Neutrophil (primary cell): ENCODE measurements at regions not wholly inside any gene's neighbourhood (a gene's known extent, or its start where the extent isn't known, plus 50 kb on each side); places are given as distances from the start of the nearest gene placed in this dataset.

Source experiments
- H3K27ac ChIP-seq: fragments of 200-600 bp; sonication (generic); 2 replicates; pipeline ENCODE4 v1.5.1; 2016; ENCODE audit warnings: mild to moderate bottlenecking, moderate library complexity
- H3K27me3 ChIP-seq: fragments of 200-600 bp; sonication (generic); 2 replicates; pipeline ENCODE4 v1.6.0; 2016; ENCODE audit warnings: mild to moderate bottlenecking
- H3K36me3 ChIP-seq: fragments of 200-600 bp; sonication (generic); 2 replicates; pipeline ENCODE4 v1.5.1; 2017
- H3K4me1 ChIP-seq, 2 experiments: fragments of 200-600 bp in 1 of 2; sonication (generic) in 1 of 2; 1 replicate in 1 of 2; 2 replicates in 1 of 2; pipeline versions ENCODE4 v1.5.1 to v1.6.1; 2013 to 2016; ENCODE audit warnings: low read depth in 1 of 2, low read length in 1 of 2, mild to moderate bottlenecking in 1 of 2, moderate library complexity in 1 of 2; ENCODE audit not compliant: control insufficient read depth in 1 of 2, insufficient read depth in 1 of 2
- H3K4me3 ChIP-seq, 2 experiments: fragments of 200-600 bp in 1 of 2; sonication (generic) in 1 of 2; 1 replicate in 1 of 2; 2 replicates in 1 of 2; pipeline ENCODE4 v1.5.1; 2013 to 2016; ENCODE audit warnings: low read depth in 1 of 2, low read length in 1 of 2, mild to moderate bottlenecking in 1 of 2, moderate library complexity in 1 of 2
- H3K9me3 ChIP-seq: fragments of 200-600 bp; sonication (generic); 2 replicates; pipeline ENCODE4 v1.5.1; 2016
- CTCF ChIP-seq: fragments of 200-600 bp; sonication (generic); IDR thresholded peaks from 2 replicates; pipeline ENCODE4 v1.5.1; 2016; ENCODE audit warnings: antibody characterized with exemption

GRCh38 chr9:30997291-30997690 lies 1387.2 kb upstream of the ACO1 start:
- Histone ChIP-seq H3K27me3 (no peaks in the 10 kb centered on the region), H3K9me3 (no peaks in the 10 kb centered on the region), H3K36me3 (no peaks in the 10 kb centered on the region), H3K4me3 (no peak overlapping the region), H3K4me1 (no peaks in the 10 kb centered on the region), H3K27ac (no peak overlapping the region)
- no peak for TF ChIP-seq CTCF

- Histone ChIP-seq H3K27ac (no peak overlapping the region), H3K4me1 (no peaks in the 10 kb centered on the region), H3K4me3 (no peak overlapping the region), H3K27me3 (no peaks in the 10 kb centered on the region), H3K36me3 (no peaks in the 10 kb centered on the region), H3K9me3 (no peaks in the 10 kb centered on the region)
- no peak for TF ChIP-seq CTCF
These were observed 1379.3 kb upstream of the ACO1 start for GRCh38 chr9:31005086-31005665.

GRCh38 chr9:31013371-31013770 lies 1371.1 kb upstream of the ACO1 start:
- no peaks in the 10 kb centered on the region for H3K27me3 ChIP-seq
- H3K4me1 ChIP-seq, result no peaks in the 10 kb centered on the region
- H3K27ac ChIP-seq, result no peak overlapping the region
- no peaks in the 10 kb centered on the region for H3K9me3 ChIP-seq
- no peaks in the 10 kb centered on the region for H3K36me3 ChIP-seq
- H3K4me3 ChIP-seq, result no peak overlapping the region
- TF ChIP-seq CTCF, result no peak

- H3K36me3 ChIP-seq, result no peaks in the 10 kb centered on the region
- TF ChIP-seq CTCF, result no peak
- H3K27ac ChIP-seq, result no peak overlapping the region
- no peaks in the 10 kb centered on the region for H3K9me3 ChIP-seq
- H3K4me3 ChIP-seq, result no peak overlapping the region
- no peaks in the 10 kb centered on the region for H3K27me3 ChIP-seq
- no peaks in the 10 kb centered on the region for H3K4me1 ChIP-seq
These were observed 1360.6 kb upstream of the ACO1 start for GRCh38 chr9:31023847-31024246.

- no peak for TF ChIP-seq CTCF
- H3K27me3 ChIP-seq, result no peaks in the 10 kb centered on the region
- no peaks in the 10 kb centered on the region for H3K9me3 ChIP-seq
- no peak overlapping the region for H3K27ac ChIP-seq
- no peaks in the 10 kb centered on the region for H3K4me1 ChIP-seq
- H3K36me3 ChIP-seq, result no peaks in the 10 kb centered on the region
- no peak overlapping the region for H3K4me3 ChIP-seq
These were observed 1356.8 kb upstream of the ACO1 start for GRCh38 chr9:31027678-31028077.

GRCh38 chr9:31028137-31028536 lies 1356.3 kb upstream of the ACO1 start:
- no peak for TF ChIP-seq CTCF

More at GRCh38 chr9:31028137-31028536, 1356.3 kb upstream of the ACO1 start:
- Histone ChIP-seq H3K36me3 (no peaks in the 10 kb centered on the region), H3K4me1 (no peaks in the 10 kb centered on the region), H3K4me3 (no peak overlapping the region), H3K27me3 (no peaks in the 10 kb centered on the region), H3K27ac (no peak overlapping the region), H3K9me3 (no peaks in the 10 kb centered on the region)
